Loucy (cell line): ENCODE measurements at regions not wholly inside any gene's neighbourhood (a gene's known extent, or its start where the extent isn't known, plus 50 kb on each side); places are given as distances from the start of the nearest gene placed in this dataset.

ENCODE experiments used
- EZH2phosphoT487 ChIP-seq: fragments of 200-600 bp; IDR thresholded peaks from 2 replicates; pipeline ENCODE4 v1.6.1; 2018; ENCODE audit warnings: antibody characterized with exemption, mild to moderate bottlenecking, moderate library complexity, borderline replicate concordance
- TF ChIP-seq, protein P1 (sequence below): fragments of 200-600 bp; sonication (generic); conservative IDR thresholded peaks from 2 replicates; pipeline ENCODE4 v1.5.1; 2014; ENCODE audit warnings: mild to moderate bottlenecking, antibody characterized with exemption, low read length

DNA sequence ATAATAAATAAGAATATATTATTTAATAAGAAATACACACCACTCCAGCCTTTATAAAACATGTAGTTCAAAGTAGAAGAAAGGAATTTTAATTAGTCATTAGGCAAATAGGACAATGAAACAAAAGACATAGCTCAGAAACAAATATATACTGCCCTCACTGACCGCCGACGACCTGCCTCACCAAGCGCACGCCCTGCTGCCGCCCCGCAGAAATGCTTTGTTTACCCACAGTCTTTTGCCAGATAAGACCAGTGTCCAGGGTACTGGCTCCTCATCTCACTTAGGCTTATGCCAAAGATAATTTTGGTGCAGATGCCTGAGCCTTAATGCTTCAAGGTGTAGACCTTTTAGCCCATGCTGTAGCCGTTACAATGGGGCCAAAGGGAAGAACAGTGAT is 199.5 kb downstream of the HHIP start:
- TF ChIP-seq, protein P1, sequence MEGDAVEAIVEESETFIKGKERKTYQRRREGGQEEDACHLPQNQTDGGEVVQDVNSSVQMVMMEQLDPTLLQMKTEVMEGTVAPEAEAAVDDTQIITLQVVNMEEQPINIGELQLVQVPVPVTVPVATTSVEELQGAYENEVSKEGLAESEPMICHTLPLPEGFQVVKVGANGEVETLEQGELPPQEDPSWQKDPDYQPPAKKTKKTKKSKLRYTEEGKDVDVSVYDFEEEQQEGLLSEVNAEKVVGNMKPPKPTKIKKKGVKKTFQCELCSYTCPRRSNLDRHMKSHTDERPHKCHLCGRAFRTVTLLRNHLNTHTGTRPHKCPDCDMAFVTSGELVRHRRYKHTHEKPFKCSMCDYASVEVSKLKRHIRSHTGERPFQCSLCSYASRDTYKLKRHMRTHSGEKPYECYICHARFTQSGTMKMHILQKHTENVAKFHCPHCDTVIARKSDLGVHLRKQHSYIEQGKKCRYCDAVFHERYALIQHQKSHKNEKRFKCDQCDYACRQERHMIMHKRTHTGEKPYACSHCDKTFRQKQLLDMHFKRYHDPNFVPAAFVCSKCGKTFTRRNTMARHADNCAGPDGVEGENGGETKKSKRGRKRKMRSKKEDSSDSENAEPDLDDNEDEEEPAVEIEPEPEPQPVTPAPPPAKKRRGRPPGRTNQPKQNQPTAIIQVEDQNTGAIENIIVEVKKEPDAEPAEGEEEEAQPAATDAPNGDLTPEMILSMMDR, result no peak
- TF ChIP-seq EZH2phosphoT487, result no peak
